ENCODE measurements at regions not wholly inside any gene's neighbourhood (a gene's known extent, or its start where the extent isn't known, plus 50 kb on each side); places are given as distances from the start of the nearest gene placed in this dataset.
"Not testable (repeated sequence)": the region's sequence is repeated elsewhere in the genome, so short reads cannot be mapped to it uniquely, and the experiment has no call there.

GRCh38 chr14:105884808-105885281 lies 358.5 kb downstream of the TMEM121 start:
- DNase-seq (ENCODE audit: low read depth): no peak
- no peak overlapping the region for H3K4me3 ChIP-seq (ENCODE audit: low read depth, low read length)
- no peak for TF ChIP-seq CTCF (IDR thresholded peaks at IDR 0.05; ENCODE audit: insufficient read depth, low read depth, low read length)

- TF ChIP-seq CTCF (IDR thresholded peaks at IDR 0.05; ENCODE audit: insufficient read depth, low read depth, low read length): no peak
- no peak for DNase-seq (ENCODE audit: low read depth)
- H3K4me3 ChIP-seq (ENCODE audit: low read depth, low read length): no peak overlapping the region
Measured at GRCh38 chr14:105885561-105886320, 359.4 kb downstream of the TMEM121 start.

GRCh38 chr14:105886791-105887191 lies 360.4 kb downstream of the TMEM121 start:
- not testable (repeated sequence) for H3K4me3 ChIP-seq (ENCODE audit: low read depth, low read length); DNase-seq (ENCODE audit: low read depth)

- DNase-seq (ENCODE audit: low read depth): no peak
- no peak overlapping the region for H3K4me3 ChIP-seq (ENCODE audit: low read depth, low read length)
- no peak for TF ChIP-seq CTCF (IDR thresholded peaks at IDR 0.05; ENCODE audit: insufficient read depth, low read depth, low read length)
Measured at GRCh38 chr14:105887692-105888091, 361.3 kb downstream of the TMEM121 start.

GRCh38 chr14:105888151-105888550 lies 361.8 kb downstream of the TMEM121 start:
- no peak for DNase-seq (ENCODE audit: low read depth)
- TF ChIP-seq CTCF (IDR thresholded peaks at IDR 0.05; ENCODE audit: insufficient read depth, low read depth, low read length): no peak
- H3K4me3 ChIP-seq (ENCODE audit: low read depth, low read length): no peak overlapping the region

- no peak for DNase-seq (ENCODE audit: low read depth)
- H3K4me3 ChIP-seq (ENCODE audit: low read depth, low read length): no peak overlapping the region
- TF ChIP-seq CTCF (IDR thresholded peaks at IDR 0.05; ENCODE audit: insufficient read depth, low read depth, low read length): no peak
Measured at GRCh38 chr14:105888784-105889665, 362.6 kb downstream of the TMEM121 start.

Data from fibroblast of villous mesenchyme (primary cell).